ENCODE measurements at regions not wholly inside any gene's neighbourhood (a gene's known extent, or its start where the extent isn't known, plus 50 kb on each side); places are given as distances from the start of the nearest gene placed in this dataset.
"Not testable (repeated sequence)": the region's sequence is repeated elsewhere in the genome, so short reads cannot be mapped to it uniquely, and the experiment has no call there.

- DNase-seq, result no peak
Observed at GRCh38 chr13:24931450-24932251, 164.3 kb upstream of the PABPC3 start.

- DNase-seq, result not testable (repeated sequence)
Observed at GRCh38 chr13:24933106-24934023, 162.6 kb upstream of the PABPC3 start.

DNA sequence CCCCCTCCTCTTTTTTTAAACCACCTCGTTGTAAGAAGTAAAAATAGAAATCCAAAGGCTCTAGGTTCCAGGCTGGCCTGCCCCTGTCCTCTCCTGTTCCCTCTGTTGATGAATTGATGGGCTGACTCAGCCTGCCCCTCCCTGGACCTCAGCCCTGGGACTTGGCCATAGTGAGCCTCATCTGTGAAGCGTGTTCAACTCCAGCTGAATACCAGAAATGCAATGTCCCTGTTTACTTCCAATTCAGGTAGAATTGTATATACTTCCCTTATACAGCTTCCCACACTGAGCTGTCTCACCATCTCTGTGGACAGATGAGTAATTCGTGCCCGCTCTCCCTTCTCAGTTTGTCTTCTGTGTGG is 161.9 kb upstream of the PABPC3 start:
- DNase-seq, result not testable (repeated sequence)

GRCh38 chr13:24938966-24939365 is 157.0 kb upstream of the PABPC3 start:
- no peak for DNase-seq

DNA sequence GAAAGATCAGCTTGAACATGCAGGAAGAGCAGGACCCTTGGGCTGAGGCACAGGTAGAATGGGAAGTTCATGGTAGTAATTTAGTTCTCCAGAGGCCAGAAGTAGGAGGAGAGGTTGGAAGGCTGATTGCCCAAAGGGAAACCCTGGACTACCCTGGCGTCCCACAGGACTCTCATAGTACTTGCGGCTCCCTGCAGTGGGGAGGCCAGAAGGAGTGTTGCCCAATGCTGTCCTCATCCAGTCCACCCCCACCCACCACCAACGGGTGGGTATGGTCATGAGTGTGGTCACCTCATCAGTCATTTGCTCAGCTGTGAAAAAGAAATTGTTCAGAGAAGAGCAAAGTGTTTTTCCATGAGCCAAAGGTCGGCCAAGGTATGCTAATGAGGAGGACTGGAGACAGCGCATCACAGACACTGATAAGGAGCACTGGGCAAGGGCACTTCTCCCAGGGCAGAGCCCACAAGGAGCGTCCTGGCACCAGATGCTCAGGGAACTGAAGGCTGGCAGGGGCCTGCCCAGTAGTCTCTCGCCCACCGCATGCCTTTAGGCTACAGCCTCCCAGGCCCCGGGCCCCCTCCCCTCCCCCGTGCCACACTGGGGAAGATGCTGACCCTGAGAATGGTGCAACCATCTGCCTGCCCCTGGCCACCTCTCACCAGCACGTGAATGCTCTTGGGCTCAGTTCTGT is 154.8 kb upstream of the PABPC3 start:
- DNase-seq, result not testable (repeated sequence)

- no peak for DNase-seq
Observed at GRCh38 chr13:24943136-24943535, 152.8 kb upstream of the PABPC3 start.

- DNase-seq, result not testable (repeated sequence)
Observed at GRCh38 chr13:24944073-24944472, 151.9 kb upstream of the PABPC3 start.

DNA sequence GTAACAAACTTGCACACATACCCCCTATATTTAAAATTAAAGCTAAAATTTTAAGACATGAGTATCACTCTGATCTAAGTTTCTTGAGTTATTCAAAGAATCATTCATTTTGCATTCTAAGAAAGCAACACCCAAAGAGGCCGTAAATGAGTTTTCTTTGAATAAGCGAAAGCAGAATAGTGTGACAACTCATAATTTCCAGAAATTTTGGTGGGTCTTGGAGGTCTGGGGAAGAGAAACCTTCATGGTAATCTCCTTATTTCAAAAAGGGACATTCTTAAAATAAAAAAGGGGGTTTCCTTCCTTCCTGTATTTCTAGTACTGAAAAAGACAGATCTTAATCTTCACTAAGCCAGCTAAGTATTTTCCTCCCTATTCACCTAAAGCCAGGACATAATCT is 147.0 kb upstream of the PABPC3 start:
- DNase-seq, result not testable (repeated sequence)

- DNase-seq, result not testable (repeated sequence)
Observed at GRCh38 chr13:24950611-24951010, 145.3 kb upstream of the PABPC3 start.

DNA sequence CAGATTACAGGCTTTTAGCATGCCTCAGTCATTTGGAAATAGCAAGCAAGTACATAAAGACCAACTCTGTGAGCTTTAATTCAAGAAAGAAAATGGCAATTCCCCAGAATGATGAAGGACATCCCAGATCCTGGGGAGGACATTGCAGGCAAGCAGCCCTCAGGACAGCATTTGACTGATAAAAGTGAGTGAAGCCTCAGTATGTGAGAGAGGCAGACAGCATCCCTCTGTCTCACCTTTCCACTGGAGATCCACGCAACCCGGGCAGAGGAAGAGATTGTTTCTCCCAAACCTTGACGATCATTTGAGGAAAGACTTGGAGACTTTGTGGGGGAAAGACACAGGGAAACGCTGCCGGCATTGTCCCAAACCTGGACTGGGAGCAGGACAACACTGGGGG is 128.0 kb upstream of the PABPC3 start:
- not testable (repeated sequence) for DNase-seq

- not testable (repeated sequence) for DNase-seq
Observed at GRCh38 chr13:24968416-24968815, 127.5 kb upstream of the PABPC3 start.

DNA sequence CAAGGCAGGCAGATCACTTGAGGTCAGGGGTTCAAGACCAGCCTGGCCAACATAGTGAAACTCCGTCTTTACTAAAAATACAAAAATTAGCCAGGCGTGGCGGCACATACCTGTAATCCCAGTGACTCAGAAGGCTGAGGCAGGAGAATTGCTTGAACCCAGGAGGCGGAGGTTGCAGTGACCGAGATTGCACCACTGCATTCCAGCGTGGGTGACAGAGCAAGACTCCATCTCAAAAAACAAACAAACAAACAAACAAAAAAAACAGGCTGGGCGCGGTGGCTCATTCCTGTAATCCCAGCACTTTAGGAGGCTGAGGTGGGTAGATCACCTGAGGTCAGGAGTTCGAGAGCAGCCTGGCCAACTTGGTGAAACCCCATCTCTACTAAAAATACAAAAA is 122.8 kb upstream of the PABPC3 start:
- DNase-seq, result not testable (repeated sequence)

- DNase-seq, result not testable (repeated sequence)
Observed at GRCh38 chr13:24981181-24981803, 114.6 kb upstream of the PABPC3 start.

DNA sequence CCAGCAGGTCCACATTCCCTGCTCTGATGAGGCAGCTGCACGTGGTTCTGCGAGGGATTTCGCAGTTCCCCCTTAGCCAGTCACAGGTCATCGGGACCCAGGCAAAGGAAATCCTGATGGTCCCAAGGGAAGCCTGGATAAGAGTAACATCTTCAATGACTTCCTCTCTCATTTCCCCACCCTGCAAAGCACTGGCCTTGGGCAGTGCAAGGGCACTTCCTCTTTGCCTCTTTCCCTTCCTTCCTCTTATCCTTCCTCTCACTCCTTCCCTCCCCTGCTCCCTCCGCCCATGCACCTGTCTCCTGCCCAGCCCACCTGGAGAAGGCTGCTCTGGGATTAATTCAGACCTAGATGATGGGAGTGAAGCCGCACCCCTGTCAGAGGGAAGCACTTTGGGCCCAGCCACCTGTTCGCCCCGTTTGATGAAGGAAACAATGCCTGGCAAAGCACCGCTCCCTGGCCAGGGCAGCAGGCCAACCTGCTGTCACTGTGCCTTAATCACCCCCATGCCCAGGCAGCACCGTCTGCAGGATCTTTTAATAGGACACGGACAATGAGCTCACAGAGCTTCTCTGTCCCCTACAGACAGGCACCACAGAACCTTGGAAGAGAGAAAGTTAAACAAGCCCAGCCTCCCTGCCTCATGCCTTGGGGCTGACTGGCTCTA is 113.5 kb upstream of the PABPC3 start:
- no peak for DNase-seq

DNA sequence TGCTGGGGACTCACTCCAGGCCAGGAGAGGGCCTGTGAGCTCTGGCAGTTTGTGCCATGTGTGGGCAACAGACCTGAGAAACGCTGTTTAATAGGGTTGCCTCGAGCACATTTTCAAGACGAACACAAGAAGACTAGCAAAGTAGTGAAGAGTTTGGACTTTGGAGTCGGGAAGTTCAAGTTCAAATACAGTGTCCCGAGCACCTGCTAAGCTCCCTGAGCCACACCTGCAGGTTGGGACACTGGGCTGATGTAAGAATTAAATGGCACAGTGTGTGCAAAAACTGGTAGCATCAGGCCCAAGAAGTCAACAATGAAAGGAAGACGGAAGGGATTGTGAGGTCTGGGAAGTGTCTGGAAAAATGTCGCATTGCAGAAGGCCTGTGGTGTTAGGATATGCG is 112.8 kb upstream of the PABPC3 start:
- DNase-seq, result no peak

GRCh38 chr13:24984134-24984533 is 111.8 kb upstream of the PABPC3 start:
- DNase-seq, result no peak

DNA sequence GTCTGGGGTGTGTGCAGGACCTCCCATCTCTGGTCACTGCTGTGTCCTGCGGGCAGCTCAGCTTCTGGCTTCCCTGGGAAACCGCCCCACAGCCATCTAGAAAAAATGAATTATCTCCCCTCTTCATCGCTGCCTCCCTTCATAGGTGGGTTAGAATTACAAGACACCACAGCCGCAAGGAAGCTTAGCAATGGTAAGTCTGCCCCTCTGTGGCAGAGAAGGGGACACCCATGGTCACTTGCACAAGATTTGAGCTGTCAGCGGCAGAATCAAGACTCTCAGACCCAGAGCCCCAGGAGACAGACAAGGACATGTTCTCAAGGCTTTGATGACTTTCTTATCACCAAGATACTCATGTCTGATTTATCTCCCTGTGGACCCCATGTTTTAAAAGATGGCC is 110.8 kb upstream of the PABPC3 start:
- DNase-seq, result no peak

GRCh38 chr13:24985896-24986295 is 110.0 kb upstream of the PABPC3 start:
- DNase-seq, result no peak

GRCh38 chr13:24986826-24987225 is 109.1 kb upstream of the PABPC3 start:
- no peak for DNase-seq

DNA sequence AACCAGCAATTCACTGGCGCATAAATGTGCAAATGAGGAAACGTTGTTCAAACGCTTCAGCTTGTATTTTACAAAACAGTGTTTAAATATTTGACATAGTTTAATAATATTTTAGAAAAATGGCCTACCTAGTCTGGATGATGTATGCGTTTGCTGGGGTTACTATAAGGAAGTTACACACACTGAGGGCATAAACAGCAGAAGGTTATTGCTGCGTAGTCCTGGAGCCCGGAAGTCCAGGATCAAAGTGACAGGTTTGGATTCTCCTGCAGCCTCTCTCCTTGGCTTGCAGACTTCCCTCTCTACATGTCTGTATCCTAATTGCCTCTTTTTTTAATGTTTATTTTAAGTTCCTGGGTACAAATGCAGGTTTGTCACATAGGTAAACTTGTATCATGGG is 106.0 kb upstream of the PABPC3 start:
- DNase-seq, result not testable (repeated sequence)

- not testable (repeated sequence) for DNase-seq
Observed at GRCh38 chr13:24992946-24993345, 103.0 kb upstream of the PABPC3 start.

DNA sequence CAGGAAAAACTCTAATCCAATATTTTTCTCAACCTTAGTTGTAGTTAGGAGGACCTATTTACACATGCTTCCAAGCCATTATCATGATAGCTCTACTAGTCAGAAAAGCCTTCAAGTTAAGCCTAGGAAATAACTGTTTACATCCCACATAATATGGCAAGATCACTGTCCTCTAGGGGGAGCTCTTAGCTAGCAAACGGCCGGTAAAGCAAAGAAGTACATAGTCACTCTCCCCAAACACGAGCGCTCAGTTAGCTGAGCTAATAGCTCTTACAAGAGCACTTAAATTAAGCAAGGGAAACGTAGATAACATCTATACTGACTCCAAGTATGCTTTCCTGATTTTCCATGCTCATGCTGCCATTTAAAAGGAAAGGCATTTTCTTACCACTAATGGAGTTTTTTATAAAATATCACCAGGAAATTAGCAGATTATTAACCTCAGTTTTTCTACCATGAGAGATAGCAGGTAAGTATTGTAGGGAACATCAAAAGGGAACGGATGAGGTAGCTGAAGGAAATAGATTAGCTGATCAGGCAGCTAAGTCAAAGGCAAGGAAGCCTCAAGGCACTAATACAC is 100.6 kb upstream of the PABPC3 start:
- peak; percentile 26 for DNase-seq
